ENCODE measurements at regions not wholly inside any gene's neighbourhood (a gene's known extent, or its start where the extent isn't known, plus 50 kb on each side); places are given as distances from the start of the nearest gene placed in this dataset.
A peak's percentile ranks its signal among the peaks of the same experiment; 100 is the strongest.

- DNase-seq (ENCODE audit: low read depth), result no peak
- TF ChIP-seq CTCF (conservative IDR thresholded peaks at IDR 0.05; ENCODE audit: low read depth, low read length), result no peak
These were observed 1187.5 kb upstream of the NXPH2 start for GRCh38 chr2:139967665-139968064.

GRCh38 chr2:139964721-139965440 lies 1184.7 kb upstream of the NXPH2 start:
- H3K4me3 ChIP-seq (ENCODE audit: low read depth, low read length), result no peak overlapping the region
- DNase-seq (ENCODE audit: low read depth), result no peak
- TF ChIP-seq CTCF (conservative IDR thresholded peaks at IDR 0.05; ENCODE audit: low read depth, low read length), result no peak

More at GRCh38 chr2:139967665-139968064, 1187.5 kb upstream of the NXPH2 start:
- no peak overlapping the region for H3K4me3 ChIP-seq (ENCODE audit: low read depth, low read length)

- DNase-seq (ENCODE audit: low read depth), result no peak
- no peak for TF ChIP-seq CTCF (conservative IDR thresholded peaks at IDR 0.05; ENCODE audit: low read depth, low read length)
- no peak overlapping the region for H3K4me3 ChIP-seq (ENCODE audit: low read depth, low read length)
These were observed 1183.7 kb upstream of the NXPH2 start for GRCh38 chr2:139963863-139964355.

- DNase-seq (ENCODE audit: low read depth), result no peak
These were observed 1169.2 kb upstream of the NXPH2 start for GRCh38 chr2:139949242-139949972.

GRCh38 chr2:139946690-139947089 lies 1166.5 kb upstream of the NXPH2 start:
- TF ChIP-seq CTCF (conservative IDR thresholded peaks at IDR 0.05; ENCODE audit: low read depth, low read length), result peak; percentile 22
- no peak for DNase-seq (ENCODE audit: low read depth)
- H3K4me3 ChIP-seq (ENCODE audit: low read depth, low read length), result no peak overlapping the region

More at GRCh38 chr2:139949242-139949972, 1169.2 kb upstream of the NXPH2 start:
- H3K4me3 ChIP-seq (ENCODE audit: low read depth, low read length), result no peak overlapping the region
- TF ChIP-seq CTCF (conservative IDR thresholded peaks at IDR 0.05; ENCODE audit: low read depth, low read length), result no peak

- no peak overlapping the region for H3K4me3 ChIP-seq (ENCODE audit: low read depth, low read length)
- DNase-seq (ENCODE audit: low read depth), result no peak
- no peak for TF ChIP-seq CTCF (conservative IDR thresholded peaks at IDR 0.05; ENCODE audit: low read depth, low read length)
These were observed 1160.5 kb upstream of the NXPH2 start for GRCh38 chr2:139940686-139941085.

All from choroid plexus epithelial cell (primary cell).